ENCODE measurements at regions not wholly inside any gene's neighbourhood (a gene's known extent, or its start where the extent isn't known, plus 50 kb on each side); places are given as distances from the start of the nearest gene placed in this dataset.

DNA sequence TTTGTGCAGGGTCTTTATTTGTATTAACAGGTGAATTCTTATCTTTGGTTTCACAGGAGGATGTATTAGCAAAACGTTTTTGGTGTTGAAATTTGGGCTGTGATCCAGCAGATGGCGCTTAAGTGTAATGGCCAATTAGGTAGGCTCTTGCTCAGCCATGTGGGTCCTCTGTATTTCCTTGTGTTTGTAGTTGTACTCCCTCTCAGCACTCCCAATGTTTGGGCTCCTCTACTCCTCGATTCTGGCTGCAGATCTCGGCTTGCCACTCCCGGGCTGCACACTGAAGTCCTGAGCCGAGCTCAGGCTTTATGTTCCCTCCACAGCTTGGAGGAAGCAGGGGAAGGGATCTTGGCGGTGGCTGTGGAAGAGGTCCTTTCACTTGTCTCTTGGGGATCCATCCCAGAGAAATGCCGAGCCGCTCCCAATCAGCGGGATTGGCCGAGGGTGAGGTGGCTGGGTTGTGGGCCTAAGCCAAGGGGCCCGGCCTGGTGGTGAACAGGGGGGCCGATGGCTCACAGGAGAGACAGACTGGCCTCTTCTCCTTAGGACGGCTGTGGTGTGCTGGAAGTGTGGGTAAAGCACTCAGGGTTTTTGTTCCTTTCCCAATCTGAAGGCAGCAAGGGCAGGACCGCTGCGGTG is 133.7 kb downstream of the AEBP2 start:
- peak; percentile 20 for DNase-seq (ENCODE audit: low spot score)

DNA sequence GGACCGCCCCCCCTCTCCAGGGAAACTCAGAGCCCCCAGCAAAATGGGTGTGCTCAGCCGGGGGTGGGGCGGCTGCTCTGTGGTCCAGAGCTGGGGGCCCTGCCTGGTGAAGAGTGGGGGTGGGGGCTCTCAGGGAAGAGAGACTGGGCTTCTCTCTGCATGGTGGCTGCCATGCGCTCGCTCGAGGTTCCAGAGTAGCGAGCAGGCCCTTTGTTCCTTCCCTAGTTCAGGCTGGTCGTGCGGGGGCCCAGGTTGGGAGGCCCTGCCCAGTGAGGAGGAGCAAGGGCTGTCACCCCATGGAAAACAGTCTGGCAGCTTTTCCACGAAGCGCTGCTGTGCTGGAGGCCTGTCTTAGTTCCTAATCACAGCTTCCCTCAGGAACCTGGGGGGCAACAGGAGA is 134.6 kb downstream of the AEBP2 start:
- no peak for DNase-seq (ENCODE audit: low spot score)

DNA sequence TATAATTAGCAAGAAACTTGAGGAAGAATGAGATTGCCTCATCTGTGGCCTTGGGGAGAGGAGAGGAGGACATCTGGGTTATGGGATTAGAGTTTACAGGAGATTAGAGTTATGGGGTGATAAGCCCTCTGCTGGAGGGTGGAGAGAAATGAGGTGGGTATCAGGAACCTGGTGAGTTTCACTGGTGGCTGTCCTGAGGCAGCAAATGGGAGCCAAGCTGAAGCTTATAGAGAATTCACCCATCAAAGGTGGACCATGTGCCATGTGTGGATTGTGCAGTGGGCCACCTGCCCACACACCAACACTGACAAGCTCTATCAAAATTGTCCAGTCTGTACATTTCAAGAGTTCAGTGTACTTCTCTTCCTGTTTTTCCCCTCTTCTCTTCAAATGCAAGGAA is 135.3 kb downstream of the AEBP2 start:
- no peak for DNase-seq (ENCODE audit: low spot score)

DNA sequence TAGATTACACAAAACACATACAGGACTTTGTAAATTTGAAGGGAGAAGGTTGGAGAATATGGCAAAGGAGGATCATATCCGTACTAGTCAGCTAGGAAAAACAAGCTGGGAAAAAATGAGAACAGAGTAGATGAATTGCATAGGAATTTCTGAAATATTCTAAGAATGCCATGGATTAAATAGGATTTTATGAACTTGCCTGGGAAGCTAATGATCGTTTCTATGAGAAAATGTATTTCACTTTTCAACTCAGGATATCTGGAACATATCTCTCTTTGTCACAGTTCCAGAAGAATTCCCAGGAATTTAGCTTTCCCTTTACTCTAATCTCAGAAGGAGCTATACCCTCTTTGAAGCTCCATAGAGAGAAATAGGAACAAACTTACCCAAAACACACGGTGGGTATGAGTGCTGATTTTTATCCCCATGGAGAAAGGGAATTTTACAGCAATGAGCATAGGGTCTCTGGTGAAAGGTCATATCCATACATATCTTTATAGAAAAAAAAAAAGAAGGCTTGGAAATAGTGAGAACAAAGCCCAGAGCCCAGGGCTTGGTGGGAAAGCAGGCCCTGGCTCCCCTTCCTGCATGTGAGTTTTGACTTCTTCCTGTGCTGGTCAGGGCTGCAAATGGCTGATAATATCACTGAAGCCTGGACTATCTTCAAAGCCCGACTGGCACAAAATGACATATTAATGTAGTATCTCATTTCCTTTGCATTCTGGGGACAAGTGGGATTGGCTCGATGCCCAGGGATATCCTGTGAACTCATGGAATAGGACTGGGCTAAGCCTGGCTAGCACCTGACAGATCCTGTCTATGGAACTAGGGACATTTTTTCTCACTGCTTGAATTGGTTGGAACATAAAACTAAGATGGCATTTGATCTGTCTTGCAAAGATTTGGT is 136.3 kb downstream of the AEBP2 start:
- peak; percentile 34 for DNase-seq (ENCODE audit: low spot score)

DNA sequence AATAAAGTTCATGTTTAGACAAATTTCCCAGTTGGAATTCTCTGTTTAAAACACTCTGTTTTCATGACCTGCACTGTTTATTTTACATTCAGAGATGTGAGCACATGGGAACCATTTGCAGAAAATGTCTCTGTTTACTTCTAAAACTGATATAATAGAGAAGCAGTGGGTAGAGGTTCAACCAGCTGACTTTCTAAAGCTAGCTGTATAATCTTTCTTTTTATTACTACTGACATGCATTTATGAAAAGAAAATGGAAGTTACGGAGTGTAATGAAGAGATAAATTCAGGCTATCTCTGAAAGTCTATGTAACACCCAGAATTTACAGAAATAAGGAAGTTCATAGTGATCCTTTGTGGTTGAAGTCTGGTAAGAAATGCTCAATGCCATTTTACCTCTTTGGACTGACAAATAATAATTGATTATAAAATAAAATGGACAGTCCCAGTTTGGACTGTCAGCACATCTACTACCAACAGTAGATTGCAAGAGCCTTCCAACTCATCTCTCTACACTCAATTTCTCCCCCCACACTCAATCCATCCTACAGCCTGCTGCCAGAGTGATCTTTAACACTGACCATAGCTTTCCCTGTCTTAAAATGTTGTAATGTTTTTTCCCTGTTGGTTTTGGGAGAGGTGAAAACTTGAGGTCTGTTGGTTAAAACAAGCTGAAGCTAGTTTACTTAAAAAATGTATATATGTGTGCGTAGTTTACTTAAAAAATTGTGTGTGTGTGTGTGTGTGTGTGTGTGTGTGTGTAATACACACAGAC is 137.4 kb downstream of the AEBP2 start:
- no peak for DNase-seq (ENCODE audit: low spot score)

DNA sequence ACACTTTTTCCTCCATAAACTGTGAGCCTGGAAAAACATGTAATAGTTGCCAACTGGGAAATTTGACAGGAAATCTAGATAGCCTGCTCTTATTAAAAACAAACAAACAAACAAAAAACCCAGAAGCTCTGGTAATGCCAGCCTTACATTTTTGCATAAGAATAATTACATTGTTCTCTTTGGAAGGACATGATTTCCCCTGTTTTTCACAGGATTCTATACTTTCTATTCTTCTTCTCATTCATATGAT is 137.9 kb downstream of the AEBP2 start:
- DNase-seq (ENCODE audit: low spot score) = no peak

DNA sequence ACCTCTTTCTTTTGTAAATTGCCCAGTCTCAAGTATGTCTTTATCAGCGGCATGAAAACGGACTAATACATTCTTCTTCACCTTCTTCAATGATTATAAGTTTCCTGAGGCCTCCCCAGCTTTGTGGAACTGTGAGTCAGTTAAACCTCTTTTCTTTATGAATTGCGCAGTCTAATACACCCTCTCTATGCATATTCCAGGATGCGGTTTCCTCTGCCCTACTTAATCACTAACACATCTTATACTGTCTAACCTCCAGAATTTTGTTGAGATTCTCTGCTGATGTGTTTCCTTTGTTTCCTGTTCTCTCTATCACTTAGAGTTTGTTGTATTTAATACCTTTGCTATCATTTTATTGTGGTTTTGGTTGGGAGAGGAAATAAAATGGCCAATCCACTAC is 145.4 kb downstream of the AEBP2 start:
- DNase-seq (ENCODE audit: low spot score) = no peak

DNA sequence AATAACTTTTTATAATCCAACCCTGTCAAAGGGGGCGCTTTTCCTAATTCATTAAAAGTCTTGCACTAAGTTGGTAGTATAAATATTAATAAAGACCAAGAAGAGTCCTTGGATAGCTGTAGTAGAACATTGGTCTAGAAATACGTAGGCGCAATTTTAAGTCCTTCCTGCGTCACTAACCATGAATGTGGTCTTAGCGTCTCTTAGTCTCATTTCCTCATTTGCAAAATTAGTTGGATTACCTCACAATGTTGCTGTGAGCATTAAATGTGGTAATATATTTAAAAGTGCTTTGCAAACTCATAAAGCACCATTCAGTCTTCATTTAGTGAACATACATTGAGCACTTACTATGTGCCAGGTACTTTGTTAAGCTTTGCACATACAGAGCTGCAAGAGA is 149.7 kb downstream of the AEBP2 start:
- no peak for DNase-seq (ENCODE audit: low spot score)

DNA sequence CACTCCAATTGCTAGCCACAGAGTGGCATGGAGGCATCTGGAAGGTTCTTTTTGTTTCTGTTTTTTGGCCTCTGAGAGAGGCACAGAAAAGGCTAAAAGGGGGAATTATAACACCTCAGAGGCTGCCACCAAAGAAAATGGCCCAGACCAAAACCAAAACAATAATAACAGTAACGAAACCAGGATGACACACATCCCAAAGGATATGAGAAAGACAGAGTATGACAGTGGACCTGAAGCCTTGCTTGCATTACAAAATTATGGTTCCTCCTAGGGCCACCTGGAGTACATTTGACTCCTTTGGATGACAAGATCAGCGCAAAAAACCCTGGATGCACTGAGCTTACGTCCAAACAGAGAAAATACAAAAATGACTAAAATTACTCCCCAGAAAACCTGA is 152.7 kb downstream of the AEBP2 start:
- no peak for DNase-seq (ENCODE audit: low spot score)

DNA sequence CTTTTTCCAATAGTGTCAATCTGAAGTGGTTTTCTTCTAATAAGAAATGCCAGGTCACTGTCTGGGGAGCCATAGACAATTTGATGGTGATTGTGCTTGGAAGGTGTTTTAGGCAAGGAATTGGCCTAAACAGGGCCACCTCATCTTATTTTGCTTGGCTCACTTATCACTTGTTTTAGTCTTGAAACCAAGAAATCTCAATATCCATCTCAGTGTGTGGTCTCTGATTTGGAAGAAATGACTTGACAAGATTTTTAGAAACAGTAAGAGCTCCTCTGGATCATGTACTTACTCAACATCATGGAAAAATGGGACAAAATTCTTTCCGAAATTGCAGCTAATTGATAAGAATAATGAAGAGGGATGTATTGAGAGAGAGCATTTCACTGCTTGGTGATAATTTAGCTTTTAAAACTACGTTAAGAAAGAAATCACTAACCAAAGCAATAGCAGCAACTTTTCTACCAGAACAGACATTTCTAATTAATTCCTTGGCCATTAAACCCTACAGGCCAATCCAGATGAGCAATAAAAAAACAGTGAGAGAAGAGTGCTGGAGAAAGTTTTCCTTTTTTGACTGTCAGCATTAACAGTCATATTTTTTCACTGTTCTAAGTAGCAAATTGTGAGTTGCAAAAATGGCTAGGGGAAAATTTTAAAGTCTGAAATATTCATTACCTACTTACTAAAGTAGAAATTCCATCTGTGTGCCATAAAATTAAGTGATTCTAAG is 157.3 kb downstream of the AEBP2 start:
- DNase-seq (ENCODE audit: low spot score) = no peak

DNA sequence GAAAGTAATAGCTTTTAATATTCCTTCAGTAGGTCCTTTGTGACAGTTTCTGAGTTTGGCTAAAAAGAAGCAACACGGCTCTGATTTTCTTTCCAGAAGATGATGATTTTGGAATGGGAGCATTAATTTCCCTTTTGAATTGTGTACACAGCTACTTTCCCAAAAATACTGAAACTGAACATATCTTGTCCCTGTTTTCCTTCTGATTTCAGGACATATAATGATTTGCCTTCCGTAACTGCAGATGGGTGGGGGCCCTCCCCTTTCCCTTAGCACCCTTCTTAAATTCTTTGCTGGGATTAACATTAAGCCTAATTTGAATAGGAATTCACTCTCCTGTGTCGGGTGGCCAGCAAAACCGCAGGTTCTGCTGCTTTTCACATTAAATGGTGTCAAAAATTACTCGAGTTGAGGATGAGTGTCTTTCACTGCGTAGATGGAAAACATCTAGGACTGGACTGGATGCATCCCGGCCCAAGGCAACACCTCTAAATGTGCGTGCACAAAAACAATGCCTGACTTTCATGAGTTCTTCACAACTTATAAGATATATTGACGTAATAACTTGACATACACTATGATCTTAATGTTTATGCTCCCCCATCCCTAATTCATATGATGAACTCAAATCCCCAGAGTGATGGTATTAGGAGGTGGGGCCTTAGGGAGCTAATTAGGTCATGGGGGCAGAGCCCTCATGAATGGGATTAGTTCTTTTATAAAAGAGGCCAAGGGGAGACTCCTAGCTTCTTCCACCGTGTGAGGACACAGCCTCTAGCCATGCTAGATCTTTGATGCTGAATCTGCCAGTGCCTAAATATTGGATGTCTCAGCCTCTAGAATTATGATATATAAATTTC is 158.1 kb downstream of the AEBP2 start:
- DNase-seq (ENCODE audit: low spot score) = no peak

DNA sequence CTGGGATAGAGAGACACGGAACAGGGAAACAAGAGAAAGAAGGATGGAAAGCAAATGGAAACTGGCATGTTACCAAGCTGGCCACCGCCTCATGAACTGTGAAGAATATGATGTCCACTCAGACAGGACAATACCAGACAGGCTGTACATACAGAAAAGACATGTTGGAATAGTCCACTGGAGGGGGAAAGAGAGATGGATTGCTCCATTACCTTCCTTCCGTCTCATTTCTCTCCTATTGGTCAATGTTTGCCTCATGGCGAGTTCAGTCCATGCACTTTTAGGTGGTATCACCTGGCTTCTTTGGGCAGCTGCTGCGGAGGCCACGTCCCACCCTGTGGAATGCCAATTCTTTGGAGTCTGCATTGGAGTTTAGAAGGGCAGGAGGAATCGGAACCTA is 166.4 kb downstream of the AEBP2 start:
- DNase-seq (ENCODE audit: low spot score) = no peak

DNA sequence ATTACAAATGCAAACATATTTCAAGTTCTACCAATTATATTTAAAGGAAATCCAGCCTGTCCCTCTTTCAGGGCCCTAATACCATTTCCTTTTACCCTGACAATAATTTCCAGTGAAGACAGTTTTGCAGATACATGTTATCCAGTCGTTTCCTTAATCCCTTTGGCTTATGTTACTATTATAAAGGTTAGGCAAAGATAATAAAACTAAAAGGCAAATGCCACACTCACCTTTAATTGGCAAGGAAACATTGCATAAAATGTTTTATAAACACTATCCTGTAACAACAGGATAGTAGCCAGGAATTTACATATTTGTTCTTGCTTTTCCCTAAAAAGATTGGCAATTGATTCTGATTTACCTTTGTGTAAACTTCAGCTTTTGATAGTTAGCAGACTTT is 168.7 kb downstream of the AEBP2 start:
- no peak for DNase-seq (ENCODE audit: low spot score)

DNA sequence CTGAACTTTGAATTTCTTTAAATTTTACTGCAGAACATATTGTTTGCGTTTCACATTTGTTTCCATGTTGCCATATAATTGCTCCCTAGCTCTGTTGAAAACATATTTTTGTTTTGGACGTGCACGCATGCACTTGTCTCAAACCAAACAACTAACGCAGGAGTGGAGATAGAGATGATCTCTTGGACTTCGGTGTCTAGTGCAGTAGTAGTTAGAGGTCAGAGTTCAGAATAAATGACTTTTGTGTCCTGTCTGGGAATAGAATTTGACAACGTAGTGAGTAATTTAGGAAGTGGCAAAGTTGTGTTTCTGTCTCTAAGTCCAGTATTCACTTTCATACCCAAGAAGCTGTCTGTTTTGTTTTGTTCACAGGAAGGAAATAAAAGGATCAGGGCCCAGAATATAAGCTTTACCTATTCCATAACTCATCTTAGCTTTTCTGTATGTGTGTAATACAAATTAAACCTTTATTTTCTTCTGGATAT is 173.8 kb downstream of the AEBP2 start:
- DNase-seq (ENCODE audit: low spot score) = no peak

DNA sequence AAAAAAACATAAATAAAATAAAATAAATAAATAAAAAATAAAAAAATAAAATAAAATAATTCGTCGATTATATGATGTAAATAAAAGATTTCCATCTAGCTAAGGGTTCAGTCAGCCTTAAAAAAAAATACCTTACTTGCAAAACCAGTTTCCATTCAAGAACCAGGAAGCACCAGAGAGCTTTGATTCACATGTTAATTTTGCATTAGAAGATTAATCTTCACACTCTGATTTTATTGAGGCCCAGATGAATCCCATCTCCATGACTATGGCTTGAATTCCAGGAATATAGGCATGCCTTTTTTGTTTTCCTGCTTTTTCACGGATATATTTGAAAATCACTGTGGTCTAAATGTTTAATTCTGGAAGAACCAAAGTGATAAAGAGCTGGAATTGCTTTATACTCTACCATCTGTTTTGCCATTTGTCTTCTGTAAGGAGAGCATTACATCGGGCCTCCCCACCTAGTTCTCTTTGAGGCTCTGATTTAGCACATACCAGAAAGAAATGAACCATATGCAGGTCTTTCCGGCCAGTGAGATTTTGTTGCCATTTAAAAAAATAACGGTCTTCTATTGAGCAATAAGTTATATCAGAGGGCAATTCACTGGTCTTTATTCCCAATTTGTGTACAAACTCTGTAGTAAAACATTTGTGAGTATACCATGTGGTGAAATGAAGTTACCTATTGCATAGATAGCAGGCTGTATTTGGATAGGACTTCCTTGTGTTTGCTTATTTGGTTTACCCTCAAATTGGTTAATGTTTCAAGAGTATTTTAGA is 175.5 kb downstream of the AEBP2 start:
- DNase-seq (ENCODE audit: low spot score) = no peak

DNA sequence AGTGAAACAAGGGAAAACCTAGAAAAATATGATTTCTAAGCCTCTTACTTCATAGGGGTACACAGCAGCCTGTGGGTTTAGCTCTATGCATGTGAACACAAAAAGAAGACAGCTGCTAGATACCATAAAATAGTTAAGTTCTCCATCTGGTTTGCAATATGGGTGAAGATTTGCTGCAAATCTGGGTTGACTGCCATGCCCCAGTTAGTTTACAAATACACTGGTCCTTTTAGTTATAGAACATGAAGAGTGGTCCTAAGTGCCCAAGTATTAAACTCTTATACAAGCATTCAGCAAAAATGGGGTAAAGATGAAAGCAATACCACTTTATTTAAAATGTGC is 176.1 kb downstream of the AEBP2 start:
- DNase-seq (ENCODE audit: low spot score) = no peak

DNA sequence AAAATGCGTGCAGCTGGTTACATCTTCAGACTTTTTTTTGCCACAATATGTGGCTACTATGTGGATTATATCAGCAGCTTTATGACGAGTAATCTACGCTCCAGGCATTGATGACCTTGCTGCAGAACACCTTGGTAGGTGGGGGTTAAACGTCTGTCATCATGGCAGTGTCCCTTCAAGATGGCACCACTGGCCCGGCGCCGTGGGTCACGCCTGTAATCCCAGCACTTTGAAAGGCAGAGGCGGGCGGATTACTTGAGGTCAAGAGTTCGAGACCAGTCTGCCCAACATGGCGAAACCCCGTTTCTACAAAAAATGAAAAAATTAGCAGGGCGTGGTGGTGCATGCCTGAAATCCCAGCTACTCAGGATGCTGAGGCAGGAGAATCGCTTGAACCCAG is 177.5 kb downstream of the AEBP2 start:
- no peak for DNase-seq (ENCODE audit: low spot score)

DNA sequence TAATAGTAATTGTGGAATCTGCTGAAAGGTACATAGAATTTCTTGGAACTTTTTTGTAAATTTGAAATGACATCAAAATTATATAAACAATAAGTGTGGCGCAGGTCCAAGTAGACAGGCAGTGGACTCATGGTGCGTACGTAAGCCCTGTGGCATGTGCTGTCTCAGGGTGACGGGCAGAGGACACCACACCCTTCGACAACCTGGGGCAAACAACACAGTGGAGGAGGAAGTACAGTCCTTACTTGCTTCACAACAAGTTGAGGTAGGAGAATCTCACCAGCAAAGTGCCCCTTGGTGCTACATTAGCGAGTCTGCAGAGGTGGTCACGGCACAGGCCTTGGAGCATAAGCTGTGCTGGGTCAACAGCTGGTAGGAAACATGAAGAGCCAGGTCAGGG is 180.9 kb downstream of the AEBP2 start:
- DNase-seq (ENCODE audit: low spot score) = no peak

DNA sequence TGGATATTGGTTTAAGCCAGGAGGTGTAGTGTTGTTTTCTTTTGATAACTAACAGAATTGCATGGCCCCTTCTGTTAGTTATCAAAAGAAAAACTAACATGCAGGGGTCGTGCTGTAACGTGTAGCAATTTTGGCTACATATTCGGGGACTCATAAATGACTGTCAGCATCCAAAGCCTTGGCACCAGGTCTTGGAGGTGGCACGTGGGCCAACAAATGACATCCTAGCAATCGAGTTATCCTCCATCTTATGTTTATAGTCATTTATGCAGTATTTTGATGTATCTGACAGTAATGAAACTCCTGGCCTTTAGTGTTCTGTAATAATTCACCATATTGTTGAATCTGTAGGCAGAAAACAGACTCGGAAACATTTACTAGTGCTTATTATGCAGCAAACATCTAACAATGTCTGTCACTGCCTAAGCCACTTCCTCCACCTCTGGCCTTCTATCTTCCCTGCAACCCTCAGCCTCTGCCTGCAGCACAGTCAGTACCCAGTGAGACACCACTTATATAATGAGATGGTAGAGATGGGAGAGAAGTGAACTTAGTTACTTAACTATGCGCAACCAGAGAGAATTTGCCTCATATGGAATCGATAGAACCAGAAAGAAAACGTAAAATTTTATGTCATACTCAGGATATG is 184.6 kb downstream of the AEBP2 start:
- DNase-seq (ENCODE audit: low spot score) = no peak

DNA sequence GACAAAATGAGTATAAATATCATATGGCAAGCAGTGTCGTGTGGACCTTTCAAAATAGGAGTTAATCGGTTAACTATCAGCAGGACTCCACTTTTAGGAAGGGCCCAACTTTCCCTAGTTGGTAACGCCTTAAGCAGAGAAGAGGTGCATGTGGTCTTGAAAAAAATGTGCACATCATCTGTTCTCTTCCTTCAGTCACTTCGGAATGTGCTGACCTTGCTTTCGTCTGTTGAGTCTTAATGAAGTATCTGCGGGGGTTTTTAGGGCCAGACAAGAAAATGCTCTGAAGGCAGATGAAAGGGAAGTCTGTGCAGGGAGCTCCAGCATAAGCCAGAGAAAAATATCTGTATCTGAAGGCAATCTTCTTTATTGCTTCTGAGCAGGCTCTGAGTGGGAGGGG is 185.2 kb downstream of the AEBP2 start:
- DNase-seq (ENCODE audit: low spot score) = no peak

Data from AG08395 (cell line).